A549 (cell line): ENCODE measurements at regions not wholly inside any gene's neighbourhood (a gene's known extent, or its start where the extent isn't known, plus 50 kb on each side); places are given as distances from the start of the nearest gene placed in this dataset.

Experiments
- ATAC-seq, 2 experiments: fragments of 200-7000 bp in 1 of 2; fragments of >200 bp in 1 of 2; cut with Nextera tagmentation in 1 of 2; cut with Tn5 transposase in 1 of 2; 3 replicates each; pipeline versions ENCODE4 v1.8.0 to v1.9.1; 2018 to 2020; ENCODE audit warnings: mild to moderate bottlenecking in 1 of 2, moderate library complexity in 1 of 2
- CTCF ChIA-PET: fragments of 300-600 bp; sonication (Branson Sonifier 250); formaldehyde crosslinking; extraction: SDS; loops from one replicate; lab custom pipeline; 2021; ENCODE audit warnings: antibody characterized with exemption, inconsistent platforms; lab: Yijun Ruan, JAX
- POLR2A ChIA-PET: fragments of 350-600 bp; formaldehyde crosslinking; extraction: SDS; loops from one replicate; lab custom pipeline; 2021; ENCODE audit warnings: antibody characterized with exemption, inconsistent platforms; lab: Yijun Ruan, JAX
- DNase-seq, 2 experiments: peaks; one replicate each; pipeline versions ENCODE4 v3.0.0 to v3.0.0-alpha.2; 2011 to 2016; ENCODE audit warnings: low read depth in 1 of 2, low spot score in 1 of 2
- FAIRE-seq: peaks from 2 replicates; lab custom pipeline; 2011; peaks lifted over from hg19 to GRCh38; lab: Jason Lieb, UNC
- H3K27ac ChIP-seq, 2 experiments: fragments of >200 bp; sonication (Bioruptor Twin); formaldehyde crosslinking; 3 replicates each; pipeline ENCODE4 v1.5.1; 2016 to 2017
- H3K4me1 ChIP-seq: fragments of >200 bp; sonication (Bioruptor Twin); formaldehyde crosslinking; 3 replicates; pipeline ENCODE4 v1.6.1; 2016
- H3K4me2 ChIP-seq: fragments of >200 bp; sonication (Bioruptor Twin); formaldehyde crosslinking; 3 replicates; pipeline ENCODE4 v1.6.1; 2016
- H3K4me3 ChIP-seq: fragments of >200 bp; sonication (Bioruptor Twin); formaldehyde crosslinking; 3 replicates; pipeline ENCODE4 v1.5.1; 2016
- H3K9me3 ChIP-seq: fragments of >200 bp; sonication (Bioruptor Twin); formaldehyde crosslinking; 3 replicates; pipeline ENCODE4 v1.6.1; 2016
- BHLHE40 ChIP-seq: IDR thresholded peaks from 2 replicates; pipeline ENCODE4 v1.6.1; 2012; ENCODE audit warnings: low read depth, low read length, inconsistent platforms
- CBX2 ChIP-seq: fragments of 200-600 bp; sonication (generic); IDR thresholded peaks from 2 replicates; pipeline ENCODE4 v1.6.1; 2016; ENCODE audit warnings: low read depth, mild to moderate bottlenecking, borderline replicate concordance
- CBX8 ChIP-seq: fragments of 200-600 bp; sonication (generic); IDR thresholded peaks from 2 replicates; pipeline ENCODE4 v1.6.1; 2016
- CHD2 ChIP-seq: fragments of 150-350 bp; IDR thresholded peaks from 2 replicates; pipeline ENCODE4 v1.6.1; 2014; ENCODE audit warnings: low read length; ENCODE audit not compliant: partially characterized antibody
- CHD4 ChIP-seq: fragments of 200-600 bp; sonication (generic); IDR thresholded peaks from 2 replicates; pipeline ENCODE4 v1.6.1; 2016; ENCODE audit warnings: antibody characterized with exemption, mild to moderate bottlenecking, borderline replicate concordance
- E2F6 ChIP-seq: IDR thresholded peaks from 2 replicates; pipeline ENCODE4 v1.6.1; 2012; ENCODE audit warnings: low read depth, borderline replicate concordance
- EHMT2 ChIP-seq: fragments of 200-600 bp; sonication (generic); IDR thresholded peaks from 2 replicates; pipeline ENCODE4 v1.6.1; 2016; ENCODE audit warnings: antibody characterized with exemption, low read depth, mild to moderate bottlenecking, moderate library complexity
- ELK1 ChIP-seq: fragments of 150-350 bp; IDR thresholded peaks from 2 replicates; pipeline ENCODE4 v1.6.1; 2014; ENCODE audit warnings: low read depth, mild to moderate bottlenecking, low read length
- EP300 ChIP-seq, 2 experiments: fragments of >200 bp; sonication (Bioruptor Twin); formaldehyde crosslinking; IDR thresholded peaks; 2 replicates in 1 of 2; 3 replicates in 1 of 2; pipeline ENCODE4 v1.6.1; 2016 to 2017
- FOSB ChIP-seq: fragments of 250-450 bp; sonication (Bioruptor Pico); IDR thresholded peaks from 2 replicates; pipeline ENCODE4 v1.5.0; 2020; ENCODE audit warnings: mild to moderate bottlenecking, moderate library complexity
- GATA3 ChIP-seq: IDR thresholded peaks from 2 replicates; pipeline ENCODE4 v1.6.1; 2012; ENCODE audit warnings: borderline replicate concordance
- HEYL ChIP-seq: fragments of 250-450 bp; sonication (Bioruptor Pico); IDR thresholded peaks from 2 replicates; pipeline ENCODE4 v1.8.0; 2021; ENCODE audit warnings: mild to moderate bottlenecking, moderate library complexity
- HOXB13 ChIP-seq: fragments of 250-450 bp; sonication (Bioruptor Pico); IDR thresholded peaks from 2 replicates; pipeline ENCODE4 v1.5.0; 2020; ENCODE audit warnings: low read depth, mild to moderate bottlenecking, moderate library complexity
- HOXB5 ChIP-seq: fragments of 250-450 bp; sonication (Bioruptor Pico); IDR thresholded peaks from 2 replicates; pipeline ENCODE4 v1.5.0; 2020; ENCODE audit warnings: mild to moderate bottlenecking, moderate library complexity
- KDM1A ChIP-seq: fragments of 200-600 bp; sonication (generic); IDR thresholded peaks from 2 replicates; pipeline ENCODE4 v1.6.1; 2016; ENCODE audit warnings: low read depth, mild to moderate bottlenecking
- MAFK ChIP-seq: fragments of 450-650 bp; IDR thresholded peaks from 2 replicates; pipeline ENCODE4 v1.6.1; 2014; ENCODE audit not compliant: partially characterized antibody
- NR3C1 ChIP-seq: fragments of >200 bp; sonication (Bioruptor Twin); formaldehyde crosslinking; IDR thresholded peaks from 3 replicates; pipeline ENCODE4 v1.6.1; 2017
- PHF8 ChIP-seq: fragments of 200-600 bp; sonication (generic); IDR thresholded peaks from 2 replicates; pipeline ENCODE4 v1.6.1; 2016; ENCODE audit warnings: low read depth, mild to moderate bottlenecking, antibody characterized with exemption, moderate library complexity, borderline replicate concordance
- POLR2A ChIP-seq: IDR thresholded peaks from 2 replicates; pipeline ENCODE4 v1.6.1; 2012; ENCODE audit warnings: mild to moderate bottlenecking, low read length
- POLR2AphosphoS2 ChIP-seq: conservative IDR thresholded peaks from 2 replicates; pipeline ENCODE4 v1.6.1; 2012; ENCODE audit warnings: low read length, improper control_type of control experiment, inconsistent platforms
- RARB ChIP-seq: fragments of 250-450 bp; sonication (Bioruptor Pico); IDR thresholded peaks from 2 replicates; pipeline ENCODE4 v1.8.0; 2021; ENCODE audit warnings: mild to moderate bottlenecking, moderate library complexity
- RCOR1 ChIP-seq: fragments of 150-350 bp; IDR thresholded peaks from 2 replicates; pipeline ENCODE4 v1.6.1; 2014; ENCODE audit warnings: antibody characterized with exemption, low read length, low read depth
- RFX5 ChIP-seq: fragments of 450-650 bp; IDR thresholded peaks from 2 replicates; pipeline ENCODE4 v1.7.1; 2014; ENCODE audit warnings: antibody characterized with exemption, mild to moderate bottlenecking, moderate library complexity
- SREBF2 ChIP-seq: fragments of 450-650 bp; IDR thresholded peaks from 2 replicates; pipeline ENCODE4 v1.6.1; 2014; ENCODE audit warnings: mild to moderate bottlenecking, moderate library complexity
- TFCP2L1 ChIP-seq: fragments of 250-450 bp; sonication (Bioruptor Pico); IDR thresholded peaks from 2 replicates; pipeline ENCODE4 v1.5.0; 2021; ENCODE audit warnings: mild to moderate bottlenecking
- TP53 ChIP-seq: fragments of 250-450 bp; sonication (Bioruptor Pico); IDR thresholded peaks from 2 replicates; pipeline ENCODE4 v1.5.0; 2021; ENCODE audit warnings: mild to moderate bottlenecking, moderate library complexity
- USF2 ChIP-seq: fragments of 450-650 bp; IDR thresholded peaks from 2 replicates; pipeline ENCODE4 v1.6.1; 2014; ENCODE audit warnings: antibody characterized with exemption
- ZC3H11A ChIP-seq: fragments of 450-650 bp; IDR thresholded peaks from 2 replicates; pipeline ENCODE4 v1.6.1; 2014; ENCODE audit warnings: antibody characterized with exemption, mild to moderate bottlenecking
- ZFP36 ChIP-seq: fragments of 450-650 bp; IDR thresholded peaks from 2 replicates; pipeline ENCODE4 v1.6.1; 2014; ENCODE audit warnings: borderline replicate concordance; ENCODE audit not compliant: partially characterized antibody
- ZNF302 ChIP-seq: fragments of 250-450 bp; sonication (Bioruptor Pico); IDR thresholded peaks from 2 replicates; pipeline ENCODE4 v1.9.0; 2021; ENCODE audit warnings: inconsistent platforms, mild to moderate bottlenecking, moderate library complexity
- ZSCAN20 ChIP-seq: fragments of 250-450 bp; sonication (Bioruptor Pico); IDR thresholded peaks from 2 replicates; pipeline ENCODE4 v1.8.0; 2022; ENCODE audit warnings: mild to moderate bottlenecking, moderate library complexity
- WGBS: methylation state at CpG from one replicate; pipeline ENCODE4 v1.1.6; 2017; ENCODE audit errors: missing lambda C conversion rate; 5-methylcytosine and 5-hydroxymethylcytosine counted together
- TF ChIP-seq, protein P1 (sequence below): IDR thresholded peaks from 2 replicates; pipeline ENCODE4 v1.6.1; 2012

- H3K9me3 ChIP-seq, result no peaks in the 10 kb centered on the region
- FAIRE-seq, result no peak
- H3K4me3 ChIP-seq, result no peak overlapping the region
- ChIA-PET POLR2A (no interaction called here), CTCF (interaction anchor here (0.6 kb wide), 1 partner anchor 1910 kb away, joined by 5 read pairs; no protein-coding TSS in a partner anchor)
- no peak for ATAC-seq
- no peak overlapping the region for H3K4me2 ChIP-seq
- DNase-seq, result no peak
- H3K27ac ChIP-seq, result no peak overlapping the region
- TF ChIP-seq BHLHE40 (no peak), SREBF2 (no peak)
- WGBS, result 48% methylated on average over 2 of the region's 2 CpGs
- H3K4me1 ChIP-seq, result no peaks in the 10 kb centered on the region
Measured at GRCh38 chr1:191739544-191739943, 418.7 kb upstream of the RGS18 start.

DNA sequence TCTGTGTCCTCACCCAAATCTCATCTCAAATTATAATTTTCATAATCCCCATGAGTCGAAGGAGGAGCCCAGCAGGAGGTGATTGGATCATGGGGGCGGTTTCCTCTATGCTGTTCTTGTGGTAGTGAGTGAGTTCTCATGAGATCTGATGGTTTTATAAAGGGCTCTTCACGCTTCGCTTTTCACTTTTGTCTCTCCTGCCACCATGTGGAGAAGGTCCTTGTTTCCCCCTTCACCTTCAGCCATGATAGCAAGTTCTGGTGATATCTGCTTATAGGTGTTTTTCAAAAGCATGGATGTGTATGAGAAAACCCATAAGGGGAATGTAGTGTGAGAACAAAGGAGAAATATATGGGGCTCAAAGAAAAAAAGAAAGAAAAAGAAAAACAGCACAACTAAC, 405.9 kb upstream of the RGS18 start:
- H3K4me3 ChIP-seq, result no peak overlapping the region
- H3K9me3 ChIP-seq, result no peaks in the 10 kb centered on the region
- DNase-seq, result peak in 1 of 2 experiments; percentile 7
- ATAC-seq, result no peak
- no peak overlapping the region for H3K27ac ChIP-seq
- no peak for TF ChIP-seq POLR2A
- TF ChIP-seq BHLHE40, result no peak
- TF ChIP-seq RFX5, result no peak
- no peak for TF ChIP-seq TP53 (CRISPR knock-in tag)
- no peak for TF ChIP-seq CHD4
- TF ChIP-seq TFCP2L1 (CRISPR knock-in tag), result no peak
- TF ChIP-seq ZC3H11A, result no peak
- TF ChIP-seq EP300 (IDR thresholded peaks at IDR 0.05), result no peak
- TF ChIP-seq CHD2, result no peak
- TF ChIP-seq PHF8, result no peak
- no peak for TF ChIP-seq ZNF302
- no peak for TF ChIP-seq ZFP36
- no peak for TF ChIP-seq ELK1
- no peak for TF ChIP-seq GATA3
- no peak for TF ChIP-seq E2F6
- TF ChIP-seq EHMT2, result no peak
- TF ChIP-seq CBX2, result no peak
- POLR2A ChIA-PET, result no interaction called here
- no peak overlapping the region for H3K4me2 ChIP-seq
- no peak for FAIRE-seq
- no peaks in the 10 kb centered on the region for H3K4me1 ChIP-seq
- 51% methylated on average over 4 of the region's 4 CpGs for WGBS
- CTCF ChIA-PET, result no interaction called here

- no peaks in the 10 kb centered on the region for H3K9me3 ChIP-seq
- no peak overlapping the region for H3K4me2 ChIP-seq
- ATAC-seq (no peak), FAIRE-seq (no peak), DNase-seq (no peak)
- TF ChIP-seq POLR2AphosphoS2 (no peak), GATA3 (no peak), ZC3H11A (no peak), SREBF2 (no peak), RCOR1 (no peak)
- H3K4me3 ChIP-seq, result no peak overlapping the region
- 34% methylated on average over 2 of the region's 2 CpGs for whole genome bisulfite sequencing
- POLR2A ChIA-PET, result no interaction called here
- H3K27ac ChIP-seq, result no peak overlapping the region
- H3K4me1 ChIP-seq, result no peaks in the 10 kb centered on the region
- CTCF ChIA-PET, result no interaction called here
Measured at GRCh38 chr1:191760016-191760415, 398.2 kb upstream of the RGS18 start.

- Histone ChIP-seq H3K27ac (no peak overlapping the region), H3K4me1 (no peaks in the 10 kb centered on the region), H3K4me3 (no peak overlapping the region), H3K9me3 (no peaks in the 10 kb centered on the region), H3K4me2 (no peak overlapping the region)
- no peak for DNase-seq
- ATAC-seq, result no peak
- no peak for FAIRE-seq
- ChIA-PET CTCF (no interaction called here), POLR2A (no interaction called here)
- WGBS, result 18% methylated on average over 1 of the region's 1 CpG
- TF ChIP-seq EHMT2 (no peak), NR3C1 (no peak), FOSB (CRISPR knock-in tag) (no peak), E2F6 (no peak), MAFK (no peak), EP300 (IDR thresholded peaks at IDR 0.05) (no peak), HOXB13 (CRISPR knock-in tag) (no peak), HOXB5 (CRISPR knock-in tag) (no peak), CBX8 (no peak), RARB (CRISPR knock-in tag) (no peak), KDM1A (no peak), SREBF2 (no peak), ZSCAN20 (no peak), CHD4 (no peak), USF2 (no peak), HEYL (CRISPR knock-in tag) (no peak), CHD2 (no peak)
- TF ChIP-seq, protein P1, sequence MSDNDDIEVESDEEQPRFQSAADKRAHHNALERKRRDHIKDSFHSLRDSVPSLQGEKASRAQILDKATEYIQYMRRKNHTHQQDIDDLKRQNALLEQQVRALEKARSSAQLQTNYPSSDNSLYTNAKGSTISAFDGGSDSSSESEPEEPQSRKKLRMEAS, result no peak
Measured at GRCh38 chr1:191788551-191788950, 369.7 kb upstream of the RGS18 start.
